ENCODE measurements at regions not wholly inside any gene's neighbourhood (a gene's known extent, or its start where the extent isn't known, plus 50 kb on each side); places are given as distances from the start of the nearest gene placed in this dataset.

DNA sequence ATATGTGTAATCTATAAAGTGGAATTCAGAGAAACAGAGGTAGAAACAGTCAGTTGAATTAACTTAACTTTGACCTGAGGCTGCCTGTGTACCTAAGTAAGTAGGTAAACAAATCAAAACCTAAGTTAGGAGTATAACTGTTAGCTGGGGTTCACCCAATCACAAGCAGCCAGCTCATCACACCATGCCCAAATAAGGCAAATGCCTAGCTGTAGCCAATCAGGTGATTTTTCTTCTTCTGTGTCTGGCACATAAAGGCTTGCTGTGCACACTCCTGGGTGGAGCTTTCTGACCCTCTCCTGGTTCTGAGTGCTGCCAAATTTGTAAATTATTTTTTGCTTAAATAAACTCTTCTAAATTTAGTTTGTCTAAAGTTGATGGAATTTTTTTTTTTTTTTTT, 54.7 kb upstream of the TRIM39 start:
- no peak for DNase-seq (ENCODE audit: low spot score)

DNA sequence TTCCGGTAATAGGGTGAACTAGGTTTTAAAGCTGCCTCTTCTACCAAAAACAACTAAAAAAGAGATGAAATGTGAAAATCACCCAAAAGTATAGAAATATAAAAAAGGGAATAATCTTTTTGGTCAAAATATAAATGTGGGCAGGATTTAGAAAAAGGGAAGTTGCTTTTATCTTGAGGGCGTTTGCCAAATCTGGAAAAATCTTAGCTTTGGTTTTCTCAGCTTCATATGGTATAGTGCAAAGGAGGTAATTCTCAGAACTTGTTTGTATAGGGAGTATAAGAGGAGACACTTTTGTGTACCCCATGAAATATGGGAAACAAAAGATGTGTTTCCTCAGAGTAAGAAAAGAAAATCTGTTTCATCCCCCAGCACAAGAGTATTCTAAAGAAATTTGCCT, 54.2 kb upstream of the TRIM26 start:
- no peak for DNase-seq (ENCODE audit: low spot score)

DNA sequence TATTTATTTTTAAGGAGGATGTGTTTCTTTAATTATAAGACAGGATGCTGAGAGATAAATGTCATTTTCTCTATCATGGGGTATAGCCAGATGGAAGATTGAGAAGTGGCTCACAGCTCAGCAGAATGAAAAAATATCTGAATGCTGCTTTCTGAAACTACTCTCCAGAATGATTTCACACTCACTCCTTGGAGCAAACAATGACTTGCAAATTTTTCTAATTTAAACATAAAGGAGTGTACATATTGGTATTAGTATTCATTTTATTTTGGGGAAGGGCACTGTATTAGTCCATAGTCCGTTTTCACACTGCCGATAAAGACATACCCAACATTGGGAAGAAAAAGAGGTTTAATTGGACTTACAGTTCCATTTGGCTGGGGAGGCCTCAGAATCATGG, 52.4 kb upstream of the TRIM26 start:
- no peak for DNase-seq (ENCODE audit: low spot score)

- DNase-seq (ENCODE audit: low spot score): no peak
These were observed 52.0 kb upstream of the TRIM26 start for GRCh38 chr6:30265181-30265580.

- peak; percentile 19 for DNase-seq (ENCODE audit: low spot score)
These were observed 51.5 kb upstream of the TRIM26 start for GRCh38 chr6:30264743-30265142.

DNA sequence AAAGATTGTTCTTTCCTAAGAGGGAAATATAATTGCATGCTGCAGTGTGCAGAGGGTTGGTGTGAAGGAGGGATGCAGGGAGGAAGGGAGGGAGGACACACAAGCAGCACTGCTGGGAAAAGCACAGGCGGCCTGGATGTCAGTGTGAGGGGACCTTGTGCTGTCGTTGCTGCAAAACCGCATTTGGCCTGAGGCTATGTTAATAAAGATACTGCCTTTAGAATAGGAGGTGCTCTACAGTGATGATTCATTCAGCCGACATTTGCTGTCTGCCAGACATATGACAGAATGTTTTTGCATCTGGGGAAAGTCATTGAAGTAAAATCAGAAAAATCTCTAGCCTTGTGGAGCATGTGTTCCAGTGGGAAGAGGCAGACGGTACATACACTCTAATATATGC, 50.5 kb upstream of the TRIM26 start:
- DNase-seq (ENCODE audit: low spot score): no peak
